CD8-positive, alpha-beta memory T cell (primary cell): ENCODE measurements at regions not wholly inside any gene's neighbourhood (a gene's known extent, or its start where the extent isn't known, plus 50 kb on each side); places are given as distances from the start of the nearest gene placed in this dataset.

Experiments used
- CTCF ChIA-PET: fragments of 350-600 bp; sonication (Branson Sonifier 250); formaldehyde crosslinking; loops from one replicate; lab custom pipeline; 2021; ENCODE audit warnings: antibody characterized with exemption; lab: Charles Lee
- POLR2A ChIA-PET: fragments of 350-600 bp; sonication (Branson Sonifier 250); formaldehyde crosslinking; loops from one replicate; lab custom pipeline; 2021; ENCODE audit warnings: antibody characterized with exemption; lab: Charles Lee
- DNase-seq, 5 donors: peaks; one replicate each; pipeline versions ENCODE4 v3.0.0 to v3.0.0-alpha.2; 2020 to 2022; ENCODE audit warnings: mixed read lengths in 1 of 5
- H3K27ac ChIP-seq: one replicate; pipeline ENCODE4 v1.7.0; 2013; ENCODE audit warnings: low read depth, mild to moderate bottlenecking, low read length, moderate library complexity
- H3K27me3 ChIP-seq: 2 replicates; pipeline ENCODE4 v1.7.0; 2013; ENCODE audit warnings: low read length, mild to moderate bottlenecking; ENCODE audit not compliant: insufficient read depth, poor library complexity, severe bottlenecking
- H3K36me3 ChIP-seq: 2 replicates; pipeline ENCODE4 v1.7.0; 2013; ENCODE audit warnings: mild to moderate bottlenecking, low read length, moderate library complexity; ENCODE audit not compliant: insufficient read depth
- H3K4me1 ChIP-seq: 2 replicates; pipeline ENCODE4 v1.7.0; 2013; ENCODE audit warnings: mild to moderate bottlenecking, low read length, moderate library complexity; ENCODE audit not compliant: insufficient read depth
- H3K4me3 ChIP-seq: 2 replicates; pipeline ENCODE4 v1.7.0; 2013; ENCODE audit warnings: mild to moderate bottlenecking, low read length
- H3K9me3 ChIP-seq: 2 replicates; pipeline ENCODE4 v1.7.0; 2013; ENCODE audit warnings: mild to moderate bottlenecking, low read length
- H3K27ac Mint-ChIP-seq, 8 donors: one replicate each; pipeline ENCODE4 v1.8.0; 2020 to 2021; ENCODE audit warnings: mixed read lengths in 8 of 8, mild to moderate bottlenecking in 6 of 8, inconsistent platforms in 3 of 8, moderate library complexity in 3 of 8
- H3K27me3 Mint-ChIP-seq, 2 donors: one replicate each; pipeline ENCODE4 v1.8.0; 2020 to 2021; ENCODE audit warnings: mixed read lengths in 2 of 2, mild to moderate bottlenecking in 1 of 2, moderate library complexity in 1 of 2
- H3K36me3 Mint-ChIP-seq, 3 donors: one replicate each; pipeline ENCODE4 v1.8.0; 2020 to 2021; ENCODE audit warnings: mixed read lengths in 3 of 3, inconsistent platforms in 1 of 3, mild to moderate bottlenecking in 1 of 3
- H3K4me1 Mint-ChIP-seq, 3 donors: one replicate each; pipeline ENCODE4 v1.8.0; 2020 to 2021; ENCODE audit warnings: mixed read lengths in 3 of 3, inconsistent platforms in 1 of 3, mild to moderate bottlenecking in 1 of 3
- H3K4me3 Mint-ChIP-seq, 7 donors: one replicate each; pipeline ENCODE4 v1.8.0; 2020 to 2021; ENCODE audit warnings: mixed read lengths in 7 of 7, mild to moderate bottlenecking in 6 of 7, moderate library complexity in 4 of 7, inconsistent platforms in 2 of 7
- H3K9me3 Mint-ChIP-seq, 5 donors: one replicate each; pipeline ENCODE4 v1.8.0; 2020 to 2022; ENCODE audit warnings: mixed read lengths in 5 of 5, mild to moderate bottlenecking in 3 of 5, moderate library complexity in 2 of 5, inconsistent platforms in 1 of 5

DNA sequence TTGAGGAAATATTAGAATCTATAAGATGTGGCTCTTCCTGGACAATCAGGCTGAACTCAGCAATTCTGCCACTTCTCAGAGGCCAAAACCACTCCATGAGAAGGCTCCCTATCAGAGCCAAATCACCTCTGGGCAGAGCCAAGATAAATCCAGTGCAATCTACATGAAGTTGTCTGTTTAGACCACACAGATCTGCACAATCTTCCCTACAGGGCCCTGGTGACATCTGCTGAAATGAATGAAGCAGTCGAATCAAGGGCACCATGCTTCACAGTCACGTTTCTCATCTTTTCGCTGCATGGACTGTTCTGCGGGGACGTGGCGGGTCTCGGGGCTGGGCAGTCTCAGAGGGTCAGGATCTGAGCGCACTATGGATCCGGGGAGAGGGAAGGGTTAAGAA, 60.1 kb upstream of the CD93 start:
- Histone ChIP-seq H3K27me3 (no peaks in the 10 kb centered on the region), H3K4me3 (no peak overlapping the region), H3K9me3 (no peaks in the 10 kb centered on the region), H3K27ac (no peak overlapping the region), H3K4me1 (no peaks in the 10 kb centered on the region), H3K36me3 (no peaks in the 10 kb centered on the region)
- no peak overlapping the region for H3K4me3 Mint-ChIP-seq
- CTCF ChIA-PET: no interaction called here
- POLR2A ChIA-PET: no interaction called here
- peaks cover 8 to 20% (median 13%) of the 10 kb centered on the region in 3 donors for H3K4me1 Mint-ChIP-seq
- H3K27me3 Mint-ChIP-seq: peaks cover 3% of the 10 kb centered on the region in 2 donors
- no peak for DNase-seq
- no peaks in the 10 kb centered on the region for H3K9me3 Mint-ChIP-seq
- H3K27ac Mint-ChIP-seq: no peak overlapping the region
- no peaks in the 10 kb centered on the region for H3K36me3 Mint-ChIP-seq

DNA sequence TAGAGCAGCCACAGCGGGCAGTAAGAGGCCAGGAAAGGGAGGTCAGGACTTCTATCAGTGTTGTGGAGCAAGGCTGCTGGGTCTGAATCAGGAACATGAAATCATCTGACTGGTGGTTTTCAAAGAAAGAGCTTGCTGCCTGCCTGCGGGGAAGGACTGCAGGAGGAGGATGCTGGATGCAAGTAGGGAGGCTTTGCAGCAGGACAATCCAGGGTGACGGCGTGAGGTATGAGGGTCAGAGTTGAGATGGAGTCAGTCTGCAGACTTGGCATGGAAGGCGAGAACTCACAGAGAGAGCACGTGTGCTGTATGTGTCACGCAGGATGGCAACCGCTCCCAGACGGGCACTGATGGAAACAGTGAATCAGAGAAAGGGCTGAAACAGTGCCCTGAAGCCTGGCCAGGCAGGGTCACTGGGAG, 59.2 kb upstream of the CD93 start:
- no peak overlapping the region for H3K27ac ChIP-seq
- no peaks in the 10 kb centered on the region for H3K9me3 Mint-ChIP-seq
- DNase-seq: no peak
- H3K4me3 ChIP-seq: no peak overlapping the region
- H3K27me3 Mint-ChIP-seq: peaks cover 3% of the 10 kb centered on the region in 2 donors
- H3K4me3 Mint-ChIP-seq: no peak overlapping the region
- H3K4me1 Mint-ChIP-seq: peaks cover 8 to 20% (median 13%) of the 10 kb centered on the region in 3 donors
- ChIA-PET CTCF (no interaction called here), POLR2A (no interaction called here)
- H3K36me3 ChIP-seq: no peaks in the 10 kb centered on the region
- no peaks in the 10 kb centered on the region for H3K27me3 ChIP-seq
- no peak overlapping the region for H3K27ac Mint-ChIP-seq
- H3K36me3 Mint-ChIP-seq: no peaks in the 10 kb centered on the region
- no peaks in the 10 kb centered on the region for H3K9me3 ChIP-seq
- no peaks in the 10 kb centered on the region for H3K4me1 ChIP-seq

DNA sequence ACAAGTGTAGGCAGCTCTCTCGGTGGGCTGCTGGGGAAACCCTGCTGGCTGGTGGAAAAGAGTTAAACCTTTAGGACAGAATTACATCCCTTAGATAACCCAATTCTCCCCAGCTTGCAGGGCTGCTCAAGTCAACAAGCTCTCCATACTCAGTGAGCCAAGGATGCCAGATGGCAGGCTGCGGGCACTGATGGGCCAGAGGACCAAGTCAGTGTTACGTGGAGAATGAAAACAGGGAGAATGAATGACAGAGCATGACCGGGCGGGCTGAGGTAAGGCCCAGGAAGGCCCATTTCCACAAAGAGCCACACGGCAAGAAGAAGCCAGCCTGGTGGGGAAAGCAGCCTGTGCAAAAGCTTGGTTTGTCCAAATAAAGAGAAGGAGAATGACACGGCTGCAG, 58.7 kb upstream of the CD93 start:
- Histone ChIP-seq H3K4me3 (no peak overlapping the region), H3K36me3 (no peaks in the 10 kb centered on the region), H3K9me3 (no peaks in the 10 kb centered on the region), H3K4me1 (no peaks in the 10 kb centered on the region), H3K27me3 (no peaks in the 10 kb centered on the region), H3K27ac (no peak overlapping the region)
- H3K36me3 Mint-ChIP-seq: no peaks in the 10 kb centered on the region
- H3K27me3 Mint-ChIP-seq: peaks cover 3% of the 10 kb centered on the region in 2 donors
- no peak overlapping the region for H3K4me3 Mint-ChIP-seq
- POLR2A ChIA-PET: no interaction called here
- no peak overlapping the region for H3K27ac Mint-ChIP-seq
- no peak for DNase-seq
- peaks cover 8 to 20% (median 13%) of the 10 kb centered on the region in 3 donors for H3K4me1 Mint-ChIP-seq
- CTCF ChIA-PET: no interaction called here
- no peaks in the 10 kb centered on the region for H3K9me3 Mint-ChIP-seq

- no peak overlapping the region for H3K27ac Mint-ChIP-seq
- H3K4me3 Mint-ChIP-seq: peak overlapping the region in 1 of 7 donors; percentile 21
- H3K4me1 ChIP-seq: no peaks in the 10 kb centered on the region
Observed at GRCh38 chr20:23143986-23144690, 58.0 kb upstream of the CD93 start.

GRCh38 chr20:23143098-23143497, 57.0 kb upstream of the CD93 start:
- no peaks in the 10 kb centered on the region for H3K9me3 ChIP-seq
- no peaks in the 10 kb centered on the region for H3K36me3 ChIP-seq
- peaks cover 3% of the 10 kb centered on the region in 2 donors for H3K27me3 Mint-ChIP-seq
- H3K27ac Mint-ChIP-seq: peak overlapping the region in 1 of 8 donors; percentile 40
- H3K4me1 ChIP-seq: no peaks in the 10 kb centered on the region
- H3K4me1 Mint-ChIP-seq: peaks cover 8 to 20% (median 13%) of the 10 kb centered on the region in 3 donors
- DNase-seq: no peak
- H3K4me3 Mint-ChIP-seq: no peak overlapping the region
- POLR2A ChIA-PET: no interaction called here
- no peak overlapping the region for H3K4me3 ChIP-seq
- H3K36me3 Mint-ChIP-seq: no peaks in the 10 kb centered on the region
- CTCF ChIA-PET: no interaction called here
- H3K27ac ChIP-seq: no peak overlapping the region
- no peaks in the 10 kb centered on the region for H3K27me3 ChIP-seq
- no peaks in the 10 kb centered on the region for H3K9me3 Mint-ChIP-seq

More at GRCh38 chr20:23143986-23144690, 58.0 kb upstream of the CD93 start:
- POLR2A ChIA-PET: no interaction called here
- H3K27me3 Mint-ChIP-seq: peaks cover 3% of the 10 kb centered on the region in 2 donors
- H3K4me1 Mint-ChIP-seq: peaks cover 8 to 20% (median 13%) of the 10 kb centered on the region in 3 donors
- H3K27ac ChIP-seq: no peak overlapping the region
- no peaks in the 10 kb centered on the region for H3K27me3 ChIP-seq
- no peaks in the 10 kb centered on the region for H3K9me3 ChIP-seq
- CTCF ChIA-PET: no interaction called here
- no peak overlapping the region for H3K4me3 ChIP-seq
- H3K36me3 Mint-ChIP-seq: no peaks in the 10 kb centered on the region
- DNase-seq: no peak
- no peaks in the 10 kb centered on the region for H3K36me3 ChIP-seq
- no peaks in the 10 kb centered on the region for H3K9me3 Mint-ChIP-seq

- Mint-ChIP-seq H3K9me3 (no peaks in the 10 kb centered on the region), H3K27me3 (peaks cover 3% of the 10 kb centered on the region in 2 donors), H3K4me1 (peaks cover 8 to 20% (median 13%) of the 10 kb centered on the region in 3 donors), H3K36me3 (no peaks in the 10 kb centered on the region), H3K27ac (peak overlapping the region in 3 of 8 donors; percentile 33 to 65 (median 35)), H3K4me3 (no peak overlapping the region)
- Histone ChIP-seq H3K27me3 (no peaks in the 10 kb centered on the region), H3K27ac (peak overlapping the region; percentile 16), H3K4me3 (no peak overlapping the region), H3K9me3 (no peaks in the 10 kb centered on the region), H3K36me3 (no peaks in the 10 kb centered on the region), H3K4me1 (no peaks in the 10 kb centered on the region)
- ChIA-PET POLR2A (no interaction called here), CTCF (no interaction called here)
- no peak for DNase-seq
Observed at GRCh38 chr20:23142162-23143050, 56.3 kb upstream of the CD93 start.

- no peaks in the 10 kb centered on the region for H3K9me3 ChIP-seq
- no peak overlapping the region for H3K4me3 Mint-ChIP-seq
- no peaks in the 10 kb centered on the region for H3K36me3 ChIP-seq
- H3K27me3 ChIP-seq: no peaks in the 10 kb centered on the region
- CTCF ChIA-PET: no interaction called here
- H3K27ac Mint-ChIP-seq: peak overlapping the region in 1 of 8 donors; percentile 80
- no peak overlapping the region for H3K27ac ChIP-seq
- H3K27me3 Mint-ChIP-seq: peaks cover 3% of the 10 kb centered on the region in 2 donors
- no peak for DNase-seq
- peaks cover 8 to 20% (median 13%) of the 10 kb centered on the region in 3 donors for H3K4me1 Mint-ChIP-seq
- H3K4me3 ChIP-seq: no peak overlapping the region
- POLR2A ChIA-PET: no interaction called here
- no peaks in the 10 kb centered on the region for H3K36me3 Mint-ChIP-seq
- H3K4me1 ChIP-seq: no peaks in the 10 kb centered on the region
- no peaks in the 10 kb centered on the region for H3K9me3 Mint-ChIP-seq
Observed at GRCh38 chr20:23141450-23142161, 55.5 kb upstream of the CD93 start.
